GM18867 (cell line): ENCODE measurements at regions not wholly inside any gene's neighbourhood (a gene's known extent, or its start where the extent isn't known, plus 50 kb on each side); places are given as distances from the start of the nearest gene placed in this dataset.
"Not testable (repeated sequence)": the region's sequence is repeated elsewhere in the genome, so short reads cannot be mapped to it uniquely, and the experiment has no call there.

Experiments used
- ATAC-seq: cut with Tn5 transposase; IDR thresholded peaks from one replicate; pipeline ENCODE4 v1.9.1; 2021; ENCODE audit warnings: mild to moderate bottlenecking, moderate library complexity; ENCODE audit not compliant: unreplicated experiment

DNA sequence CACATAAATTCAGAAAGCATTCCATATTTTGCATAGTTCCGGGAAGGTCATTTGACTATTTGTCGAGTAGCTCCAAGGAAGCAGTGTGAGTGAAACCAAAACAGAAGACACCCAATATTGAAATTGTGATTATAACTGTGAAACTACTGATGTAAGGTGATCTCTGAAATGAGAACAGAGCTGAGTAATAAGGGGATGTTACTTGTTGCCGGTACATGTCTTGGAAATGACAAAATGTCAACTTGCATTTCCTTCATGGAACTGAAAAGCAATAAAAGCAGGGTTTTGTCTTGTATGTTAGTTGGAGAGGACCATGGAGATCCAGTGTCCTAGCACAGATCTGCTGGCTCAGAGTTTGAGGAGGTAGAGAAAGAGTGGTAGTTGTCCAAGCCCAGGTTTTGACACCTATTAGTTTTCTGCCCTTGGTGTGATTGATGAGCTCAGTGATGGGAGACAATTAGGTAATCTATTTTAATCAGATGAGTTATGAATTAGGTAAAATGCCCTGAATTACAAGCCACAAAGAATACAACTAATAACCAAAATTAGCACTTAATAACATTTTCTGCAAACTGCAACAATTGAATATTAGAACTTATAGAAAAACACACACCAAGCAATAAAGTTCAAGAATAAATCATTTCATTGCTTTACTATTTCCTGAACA, 58.7 kb upstream of the ZNF519 start:
- peak; percentile 98 for ATAC-seq

DNA sequence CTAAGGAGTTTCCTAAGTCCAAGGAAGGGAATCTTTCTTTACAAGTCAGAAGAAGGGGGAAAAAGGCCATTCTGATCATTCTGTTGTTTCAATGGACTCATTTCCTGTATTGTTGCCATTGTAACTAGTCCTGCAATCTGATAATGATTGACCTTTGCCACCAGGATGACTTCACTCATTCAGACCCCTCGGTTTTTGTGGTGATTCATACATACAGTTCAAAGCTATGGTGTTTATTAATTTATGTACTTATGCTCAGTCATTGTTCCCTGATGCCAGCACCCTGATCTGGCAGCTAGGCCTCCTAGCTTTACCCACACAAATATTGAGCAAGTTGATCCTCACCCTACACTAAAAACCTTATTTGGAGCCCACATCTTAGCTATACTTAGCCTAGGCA, 57.6 kb upstream of the ZNF519 start:
- no peak for ATAC-seq

DNA sequence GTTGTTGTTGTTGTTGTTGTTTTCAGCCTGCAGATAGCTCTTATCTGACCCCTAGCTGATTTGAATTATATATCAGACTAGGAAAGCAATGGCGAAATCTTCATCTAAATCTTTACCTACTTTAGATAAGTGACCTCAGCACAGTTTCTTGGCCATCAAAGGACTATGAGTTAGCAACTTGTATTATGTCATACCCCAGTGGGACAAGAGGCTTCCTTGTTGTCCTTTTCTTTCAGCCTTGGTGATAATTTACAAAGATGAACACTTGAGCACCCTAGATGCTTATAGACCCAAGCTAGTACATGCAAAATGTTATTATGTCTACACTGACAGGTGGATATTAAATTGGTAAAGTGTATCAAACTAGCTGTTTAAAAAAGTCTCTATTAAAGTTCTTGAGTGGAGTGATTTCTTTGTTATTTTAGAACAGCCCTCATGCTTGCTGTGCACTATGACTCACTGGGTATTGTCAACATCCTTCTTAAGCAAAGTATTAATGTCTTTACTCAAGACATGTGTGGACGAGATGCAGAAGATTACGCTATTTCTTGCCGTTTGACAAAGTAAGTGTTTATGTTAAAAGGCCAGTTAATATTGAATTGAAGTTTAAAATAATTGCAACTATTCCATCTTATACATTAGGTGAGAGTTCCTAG, 56.6 kb upstream of the ZNF519 start:
- not testable (repeated sequence) for ATAC-seq
